ENCODE measurements at regions not wholly inside any gene's neighbourhood (a gene's known extent, or its start where the extent isn't known, plus 50 kb on each side); places are given as distances from the start of the nearest gene placed in this dataset.
"Not testable (repeated sequence)": the region's sequence is repeated elsewhere in the genome, so short reads cannot be mapped to it uniquely, and the experiment has no call there.

GRCh38 chr7:68587599-68587998 is 1010.7 kb upstream of the AUTS2 start:
- DNase-seq: no peak

GRCh38 chr7:68601826-68602225 is 996.4 kb upstream of the AUTS2 start:
- DNase-seq: peak; percentile 62

GRCh38 chr7:68604541-68604940 is 993.7 kb upstream of the AUTS2 start:
- peak; percentile 46 for DNase-seq

- DNase-seq: no peak
Measured at GRCh38 chr7:68610701-68611100, 987.6 kb upstream of the AUTS2 start.

GRCh38 chr7:68613405-68613804 is 984.9 kb upstream of the AUTS2 start:
- DNase-seq: no peak

GRCh38 chr7:68613897-68614296 is 984.4 kb upstream of the AUTS2 start:
- DNase-seq: no peak

GRCh38 chr7:68619526-68619925 is 978.7 kb upstream of the AUTS2 start:
- DNase-seq: no peak

- DNase-seq: no peak
Measured at GRCh38 chr7:68622500-68622899, 975.8 kb upstream of the AUTS2 start.

GRCh38 chr7:68623030-68623429 is 975.2 kb upstream of the AUTS2 start:
- DNase-seq: no peak

GRCh38 chr7:68627247-68627864 is 970.9 kb upstream of the AUTS2 start:
- no peak for DNase-seq

GRCh38 chr7:68630914-68631313 is 967.4 kb upstream of the AUTS2 start:
- not testable (repeated sequence) for DNase-seq

GRCh38 chr7:68640103-68640502 is 958.2 kb upstream of the AUTS2 start:
- DNase-seq: no peak

GRCh38 chr7:68642727-68643126 is 955.5 kb upstream of the AUTS2 start:
- no peak for DNase-seq

GRCh38 chr7:68663392-68663791 is 934.9 kb upstream of the AUTS2 start:
- no peak for DNase-seq

- DNase-seq: no peak
Measured at GRCh38 chr7:68671046-68671445, 927.2 kb upstream of the AUTS2 start.

- DNase-seq: no peak
Measured at GRCh38 chr7:68671671-68672070, 926.6 kb upstream of the AUTS2 start.

- DNase-seq: no peak
Measured at GRCh38 chr7:68674826-68675225, 923.4 kb upstream of the AUTS2 start.

GRCh38 chr7:68676813-68677535 is 921.3 kb upstream of the AUTS2 start:
- no peak for DNase-seq

- no peak for DNase-seq
Measured at GRCh38 chr7:68678196-68678595, 920.1 kb upstream of the AUTS2 start.

GRCh38 chr7:68679459-68680234 is 918.6 kb upstream of the AUTS2 start:
- no peak for DNase-seq

- no peak for DNase-seq
Measured at GRCh38 chr7:68680235-68680872, 917.9 kb upstream of the AUTS2 start.

GRCh38 chr7:68682910-68683309 is 915.4 kb upstream of the AUTS2 start:
- no peak for DNase-seq

- no peak for DNase-seq
Measured at GRCh38 chr7:68684246-68684839, 913.9 kb upstream of the AUTS2 start.

Data from right forelimb (tissue), 1 donor.